ENCODE measurements at regions not wholly inside any gene's neighbourhood (a gene's known extent, or its start where the extent isn't known, plus 50 kb on each side); places are given as distances from the start of the nearest gene placed in this dataset.
"Not testable (repeated sequence)": the region's sequence is repeated elsewhere in the genome, so short reads cannot be mapped to it uniquely, and the experiment has no call there.

DNA sequence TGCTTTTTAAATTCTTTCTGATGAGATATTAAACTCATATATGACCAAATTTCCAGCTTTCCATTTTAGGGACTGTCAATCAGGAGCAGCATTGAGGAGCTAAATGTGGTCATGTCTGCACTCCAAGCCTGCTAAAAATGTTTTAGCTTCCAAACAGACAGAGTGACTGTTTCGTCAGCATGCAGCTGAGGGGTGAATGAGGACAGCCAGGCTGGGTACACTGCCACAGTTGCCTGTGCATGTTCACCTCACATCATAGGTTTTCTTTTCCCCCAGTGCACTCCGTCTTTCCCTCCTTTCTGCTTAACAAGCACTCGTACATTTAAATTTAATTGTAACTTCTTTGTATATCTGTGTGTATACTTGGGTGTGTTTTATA, 138.1 kb downstream of the ARRDC3 start:
- intact Hi-C loops (cut with micrococcal nuclease; ENCODE audit: unreplicated experiment): no loop called here
- CTCF ChIA-PET: no interaction called here
- DNase-seq (ENCODE audit: low spot score): no peak
- no peak overlapping the region for H3K4me3 ChIP-seq (ENCODE audit: low read depth, low read length, poor library complexity, severe bottlenecking)
- H3K4me1 ChIP-seq (ENCODE audit: insufficient read depth, low read length, poor library complexity, severe bottlenecking): no peaks in the 10 kb centered on the region
- no peaks in the 10 kb centered on the region for H3K27me3 ChIP-seq (replicated peaks; ENCODE audit: insufficient read depth, low read depth, low read length, poor library complexity)
- no peak for TF ChIP-seq EZH2 (IDR thresholded peaks at IDR 0.05; ENCODE audit: borderline replicate concordance, low read depth, low read length, poor library complexity, severe bottlenecking)
- peaks cover 15% of the 10 kb centered on the region for H3K9me3 ChIP-seq (ENCODE audit: low read depth, low read length, poor library complexity, severe bottlenecking)
- no TSS peak for BruUV-seq (replicated peaks)
- no peaks in the 10 kb centered on the region for H3K36me3 ChIP-seq (ENCODE audit: insufficient read depth, low read length, poor library complexity, severe bottlenecking)
- no peak overlapping the region for H3K27ac ChIP-seq (ENCODE audit: low read depth, low read length, poor library complexity, severe bottlenecking)
- POLR2A ChIA-PET (ENCODE audit: low non-redundant PET): interaction anchor here (0.7 kb wide), 1 partner anchor 17 kb away, joined by 3 read pairs; no protein-coding TSS in a partner anchor

DNA sequence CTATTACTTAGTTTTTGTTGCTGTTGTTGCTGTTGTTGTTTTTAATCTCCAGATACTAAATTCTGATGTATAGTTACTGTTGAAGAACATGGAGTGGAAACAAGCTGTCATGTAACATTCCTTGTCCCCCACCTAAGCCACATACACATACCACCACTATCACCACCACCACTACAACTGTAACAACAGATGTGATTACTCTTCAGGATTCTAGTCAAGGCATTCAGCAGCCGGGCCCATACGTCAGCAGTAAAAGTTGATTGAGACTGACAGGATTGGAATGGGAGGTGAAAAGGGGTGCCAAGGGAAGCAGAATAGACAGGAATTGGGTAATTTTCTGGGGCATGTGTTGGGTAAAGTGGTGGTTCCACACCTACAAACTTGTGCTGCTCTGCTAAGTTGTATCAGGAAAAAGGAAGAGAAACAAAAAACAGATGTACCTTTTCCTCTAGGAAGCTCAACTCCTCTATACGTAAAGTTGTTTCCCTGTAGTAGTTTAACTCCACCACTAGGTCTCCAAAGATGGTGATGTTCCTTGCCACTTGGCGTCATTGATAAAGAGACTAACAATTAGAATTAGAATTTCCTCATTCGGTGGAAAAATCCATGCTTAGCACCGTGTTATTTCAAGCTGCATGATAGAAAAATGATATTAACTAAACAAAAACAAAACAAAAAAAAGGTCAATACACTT, 138.6 kb downstream of the ARRDC3 start:
- Histone ChIP-seq H3K27me3 (replicated peaks; ENCODE audit: insufficient read depth, low read depth, low read length, poor library complexity) (no peaks in the 10 kb centered on the region), H3K27ac (ENCODE audit: low read depth, low read length, poor library complexity, severe bottlenecking) (no peak overlapping the region), H3K4me1 (ENCODE audit: insufficient read depth, low read length, poor library complexity, severe bottlenecking) (no peaks in the 10 kb centered on the region), H3K36me3 (ENCODE audit: insufficient read depth, low read length, poor library complexity, severe bottlenecking) (no peaks in the 10 kb centered on the region), H3K9me3 (ENCODE audit: low read depth, low read length, poor library complexity, severe bottlenecking) (peaks cover 15% of the 10 kb centered on the region), H3K4me3 (ENCODE audit: low read depth, low read length, poor library complexity, severe bottlenecking) (no peak overlapping the region)
- intact Hi-C loops (cut with micrococcal nuclease; ENCODE audit: unreplicated experiment): no loop called here
- CTCF ChIA-PET: no interaction called here
- TF ChIP-seq EZH2 (IDR thresholded peaks at IDR 0.05; ENCODE audit: borderline replicate concordance, low read depth, low read length, poor library complexity, severe bottlenecking) (no peak), CTCF (conservative IDR thresholded peaks at IDR 0.05; ENCODE audit: low read depth, low read length) (no peak; the same call in 1 of the 2 replicates)
- no peak for DNase-seq (ENCODE audit: low spot score)
- POLR2A ChIA-PET (ENCODE audit: low non-redundant PET): interaction anchor here (0.7 kb wide), 1 partner anchor 17 kb away, joined by 3 read pairs; no protein-coding TSS in a partner anchor
- BruUV-seq (replicated peaks): no TSS peak

- no peak for TF ChIP-seq CTCF (conservative IDR thresholded peaks at IDR 0.05; ENCODE audit: low read depth, low read length)
- no peak for TF ChIP-seq EZH2 (IDR thresholded peaks at IDR 0.05; ENCODE audit: borderline replicate concordance, low read depth, low read length, poor library complexity, severe bottlenecking)
- BruUV-seq (replicated peaks): no TSS peak
- ChIA-PET CTCF (no interaction called here), POLR2A (ENCODE audit: low non-redundant PET) (no interaction called here)
- intact Hi-C loops (cut with micrococcal nuclease; ENCODE audit: unreplicated experiment): no loop called here
- H3K4me1 ChIP-seq (ENCODE audit: insufficient read depth, low read length, poor library complexity, severe bottlenecking): no peaks in the 10 kb centered on the region
- peaks cover 15% of the 10 kb centered on the region for H3K9me3 ChIP-seq (ENCODE audit: low read depth, low read length, poor library complexity, severe bottlenecking)
- no peaks in the 10 kb centered on the region for H3K36me3 ChIP-seq (ENCODE audit: insufficient read depth, low read length, poor library complexity, severe bottlenecking)
- H3K4me3 ChIP-seq (ENCODE audit: low read depth, low read length, poor library complexity, severe bottlenecking): no peak overlapping the region
- H3K27me3 ChIP-seq (replicated peaks; ENCODE audit: insufficient read depth, low read depth, low read length, poor library complexity): no peaks in the 10 kb centered on the region
- no peak overlapping the region for H3K27ac ChIP-seq (ENCODE audit: low read depth, low read length, poor library complexity, severe bottlenecking)
- no peak for DNase-seq (ENCODE audit: low spot score)
These were observed 139.3 kb downstream of the ARRDC3 start for GRCh38 chr5:91243852-91244251.

GRCh38 chr5:91243286-91243685, 139.8 kb downstream of the ARRDC3 start:
- BruUV-seq (replicated peaks): no TSS peak
- CTCF ChIA-PET: no interaction called here
- no peaks in the 10 kb centered on the region for H3K27me3 ChIP-seq (replicated peaks; ENCODE audit: insufficient read depth, low read depth, low read length, poor library complexity)
- TF ChIP-seq CTCF (conservative IDR thresholded peaks at IDR 0.05; ENCODE audit: low read depth, low read length) (no peak), EZH2 (IDR thresholded peaks at IDR 0.05; ENCODE audit: borderline replicate concordance, low read depth, low read length, poor library complexity, severe bottlenecking) (no peak)
- H3K4me3 ChIP-seq (ENCODE audit: low read depth, low read length, poor library complexity, severe bottlenecking): no peak overlapping the region
- H3K36me3 ChIP-seq (ENCODE audit: insufficient read depth, low read length, poor library complexity, severe bottlenecking): no peaks in the 10 kb centered on the region
- no peak for DNase-seq (ENCODE audit: low spot score)
- intact Hi-C loops (cut with micrococcal nuclease; ENCODE audit: unreplicated experiment): no loop called here
- H3K4me1 ChIP-seq (ENCODE audit: insufficient read depth, low read length, poor library complexity, severe bottlenecking): no peaks in the 10 kb centered on the region
- POLR2A ChIA-PET (ENCODE audit: low non-redundant PET): no interaction called here
- no peak overlapping the region for H3K27ac ChIP-seq (ENCODE audit: low read depth, low read length, poor library complexity, severe bottlenecking)
- peaks cover 15% of the 10 kb centered on the region for H3K9me3 ChIP-seq (ENCODE audit: low read depth, low read length, poor library complexity, severe bottlenecking)

DNA sequence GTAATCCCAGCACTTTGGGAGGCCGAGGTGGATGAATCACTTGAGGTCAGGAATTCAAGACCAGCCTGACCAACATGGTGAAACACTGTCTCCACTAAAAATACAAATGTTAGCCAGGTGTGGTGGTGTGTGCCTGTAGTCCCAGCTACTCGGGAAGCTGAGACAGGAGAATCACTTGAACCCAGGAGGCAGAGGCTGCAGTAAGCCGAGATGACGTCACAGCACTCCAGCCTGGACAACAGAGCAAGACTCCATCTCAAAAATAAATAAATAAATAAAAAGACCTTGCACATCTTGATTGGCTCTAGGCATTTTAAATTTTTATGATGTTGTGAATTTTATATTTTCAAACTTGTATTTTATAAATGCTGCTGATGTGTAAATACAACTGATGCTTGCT, 141.7 kb downstream of the ARRDC3 start:
- H3K27ac ChIP-seq (ENCODE audit: low read depth, low read length, poor library complexity, severe bottlenecking); H3K4me3 ChIP-seq (ENCODE audit: low read depth, low read length, poor library complexity, severe bottlenecking); H3K36me3 ChIP-seq (ENCODE audit: insufficient read depth, low read length, poor library complexity, severe bottlenecking); H3K27me3 ChIP-seq (replicated peaks; ENCODE audit: insufficient read depth, low read depth, low read length, poor library complexity); DNase-seq (ENCODE audit: low spot score); CTCF ChIA-PET; POLR2A ChIA-PET (ENCODE audit: low non-redundant PET); intact Hi-C loops (cut with micrococcal nuclease; ENCODE audit: unreplicated experiment); BruUV-seq (replicated peaks); H3K4me1 ChIP-seq (ENCODE audit: insufficient read depth, low read length, poor library complexity, severe bottlenecking): not testable (repeated sequence)
- peaks cover 15% of the 10 kb centered on the region for H3K9me3 ChIP-seq (ENCODE audit: low read depth, low read length, poor library complexity, severe bottlenecking)

Measured in A673 (cell line).